C4-2B (cell line): ENCODE measurements at regions not wholly inside any gene's neighbourhood (a gene's known extent, or its start where the extent isn't known, plus 50 kb on each side); places are given as distances from the start of the nearest gene placed in this dataset.

Experiments
- ZFX ChIP-seq: fragments of 450-650 bp; IDR thresholded peaks from 2 replicates; pipeline ENCODE4 v1.6.1; 2017
- TF ChIP-seq, protein P1 (sequence below): fragments of 450-650 bp; conservative IDR thresholded peaks from 2 replicates; pipeline ENCODE4 v1.5.1; 2017; ENCODE audit warnings: mild to moderate bottlenecking

DNA sequence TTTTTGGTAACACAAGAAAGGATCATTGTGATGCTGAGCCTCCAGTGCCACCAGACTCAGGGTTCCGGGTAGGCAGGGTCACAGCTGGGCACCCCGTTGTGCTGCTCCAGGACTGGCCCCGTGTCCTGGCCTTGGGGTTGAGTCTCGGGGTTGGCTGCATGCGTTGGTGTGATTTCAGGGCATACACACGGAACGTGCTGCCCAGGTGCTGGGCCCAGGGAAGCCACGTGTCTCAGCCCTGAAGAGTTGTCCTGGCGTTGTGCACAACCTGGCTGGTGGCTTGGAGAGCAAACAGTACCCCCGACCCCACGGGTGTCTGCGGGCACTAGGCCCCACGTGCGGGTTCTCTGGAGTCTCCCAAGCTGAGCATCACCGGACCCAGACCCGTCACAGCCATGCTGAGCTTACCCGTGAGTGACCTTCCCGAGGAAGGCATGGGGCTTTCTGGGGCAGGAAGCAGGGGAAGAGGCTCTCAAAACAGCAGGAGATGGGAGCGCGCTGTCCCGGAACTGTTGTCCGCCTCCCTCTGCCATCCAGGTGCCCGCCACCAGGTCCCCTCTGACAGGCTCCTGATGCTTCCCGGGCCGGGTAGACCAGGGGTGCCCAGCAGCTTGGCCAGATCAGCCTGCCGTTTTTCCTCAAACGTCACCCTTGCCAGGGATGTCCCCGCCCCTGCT lies 66.1 kb upstream of the ENPP6 start:
- TF ChIP-seq, protein P1, sequence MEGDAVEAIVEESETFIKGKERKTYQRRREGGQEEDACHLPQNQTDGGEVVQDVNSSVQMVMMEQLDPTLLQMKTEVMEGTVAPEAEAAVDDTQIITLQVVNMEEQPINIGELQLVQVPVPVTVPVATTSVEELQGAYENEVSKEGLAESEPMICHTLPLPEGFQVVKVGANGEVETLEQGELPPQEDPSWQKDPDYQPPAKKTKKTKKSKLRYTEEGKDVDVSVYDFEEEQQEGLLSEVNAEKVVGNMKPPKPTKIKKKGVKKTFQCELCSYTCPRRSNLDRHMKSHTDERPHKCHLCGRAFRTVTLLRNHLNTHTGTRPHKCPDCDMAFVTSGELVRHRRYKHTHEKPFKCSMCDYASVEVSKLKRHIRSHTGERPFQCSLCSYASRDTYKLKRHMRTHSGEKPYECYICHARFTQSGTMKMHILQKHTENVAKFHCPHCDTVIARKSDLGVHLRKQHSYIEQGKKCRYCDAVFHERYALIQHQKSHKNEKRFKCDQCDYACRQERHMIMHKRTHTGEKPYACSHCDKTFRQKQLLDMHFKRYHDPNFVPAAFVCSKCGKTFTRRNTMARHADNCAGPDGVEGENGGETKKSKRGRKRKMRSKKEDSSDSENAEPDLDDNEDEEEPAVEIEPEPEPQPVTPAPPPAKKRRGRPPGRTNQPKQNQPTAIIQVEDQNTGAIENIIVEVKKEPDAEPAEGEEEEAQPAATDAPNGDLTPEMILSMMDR, result no peak
- no peak for TF ChIP-seq ZFX
